Osteocyte (in vitro differentiated cells): ENCODE measurements at regions not wholly inside any gene's neighbourhood (a gene's known extent, or its start where the extent isn't known, plus 50 kb on each side); places are given as distances from the start of the nearest gene placed in this dataset.

Experiments
- DNase-seq: peaks from one replicate; pipeline ENCODE4 v3.0.0; 2021; ENCODE audit warnings: mixed read lengths; ENCODE audit not compliant: unreplicated experiment; ENCODE audit errors: extremely low spot score
- H3K27ac Mint-ChIP-seq: one replicate; pipeline ENCODE4 v1.8.0; 2021; ENCODE audit warnings: mild to moderate bottlenecking, mixed read lengths; ENCODE audit not compliant: unreplicated experiment
- H3K27me3 Mint-ChIP-seq: one replicate; pipeline ENCODE4 v1.8.0; 2021; ENCODE audit warnings: mixed read lengths; ENCODE audit not compliant: unreplicated experiment
- H3K36me3 Mint-ChIP-seq: one replicate; pipeline ENCODE4 v1.8.0; 2021; ENCODE audit warnings: mixed read lengths; ENCODE audit not compliant: unreplicated experiment
- H3K4me1 Mint-ChIP-seq: one replicate; pipeline ENCODE4 v1.8.0; 2021; ENCODE audit warnings: mixed read lengths; ENCODE audit not compliant: unreplicated experiment
- H3K4me3 Mint-ChIP-seq: one replicate; pipeline ENCODE4 v1.8.0; 2021; ENCODE audit warnings: mild to moderate bottlenecking, moderate library complexity, mixed read lengths; ENCODE audit not compliant: unreplicated experiment
- H3K9me3 Mint-ChIP-seq: one replicate; pipeline ENCODE4 v1.8.0; 2021; ENCODE audit warnings: mixed read lengths; ENCODE audit not compliant: unreplicated experiment
- CTCF ChIP-seq: fragments of 200-600 bp; sonication (generic); IDR thresholded peaks from 2 replicates; pipeline ENCODE4 v1.5.0; 2021; ENCODE audit warnings: antibody characterized with exemption, mild to moderate bottlenecking, moderate library complexity

- Mint-ChIP-seq H3K9me3 (peaks cover 4% of the 10 kb centered on the region), H3K4me1 (no peaks in the 10 kb centered on the region), H3K27me3 (peaks cover 2% of the 10 kb centered on the region), H3K4me3 (no peak overlapping the region), H3K27ac (no peak overlapping the region), H3K36me3 (peaks cover 1% of the 10 kb centered on the region)
- TF ChIP-seq CTCF, result no peak
- DNase-seq, result no peak
Observed at GRCh38 chr1:61531716-61532115, 193.2 kb downstream of the TM2D1 start.

- DNase-seq, result no peak
- H3K9me3 Mint-ChIP-seq, result no peaks in the 10 kb centered on the region
- TF ChIP-seq CTCF, result no peak
- H3K27ac Mint-ChIP-seq, result no peak overlapping the region
- H3K4me1 Mint-ChIP-seq, result peaks cover 5% of the 10 kb centered on the region
- no peaks in the 10 kb centered on the region for H3K36me3 Mint-ChIP-seq
- H3K27me3 Mint-ChIP-seq, result peaks cover 20% of the 10 kb centered on the region
- H3K4me3 Mint-ChIP-seq, result no peak overlapping the region
Observed at GRCh38 chr1:61523893-61524605, 200.9 kb downstream of the TM2D1 start.

- no peak overlapping the region for H3K4me3 Mint-ChIP-seq
- TF ChIP-seq CTCF, result no peak
- no peaks in the 10 kb centered on the region for H3K36me3 Mint-ChIP-seq
- no peaks in the 10 kb centered on the region for H3K9me3 Mint-ChIP-seq
- no peak for DNase-seq
- H3K27ac Mint-ChIP-seq, result no peak overlapping the region
- peaks cover 5% of the 10 kb centered on the region for H3K4me1 Mint-ChIP-seq
- H3K27me3 Mint-ChIP-seq, result peaks cover 20% of the 10 kb centered on the region
Observed at GRCh38 chr1:61523229-61523628, 201.7 kb downstream of the TM2D1 start.

GRCh38 chr1:61520401-61520800 lies 204.5 kb downstream of the TM2D1 start:
- Mint-ChIP-seq H3K27ac (no peak overlapping the region), H3K9me3 (no peaks in the 10 kb centered on the region), H3K4me3 (no peak overlapping the region), H3K4me1 (peaks cover 5% of the 10 kb centered on the region), H3K27me3 (peaks cover 17% of the 10 kb centered on the region), H3K36me3 (no peaks in the 10 kb centered on the region)
- DNase-seq, result no peak
- TF ChIP-seq CTCF, result no peak

- no peak overlapping the region for H3K27ac Mint-ChIP-seq
- no peak for DNase-seq
- H3K4me1 Mint-ChIP-seq, result peaks cover 5% of the 10 kb centered on the region
- H3K27me3 Mint-ChIP-seq, result peaks cover 17% of the 10 kb centered on the region
- no peaks in the 10 kb centered on the region for H3K36me3 Mint-ChIP-seq
- no peaks in the 10 kb centered on the region for H3K9me3 Mint-ChIP-seq
- no peak overlapping the region for H3K4me3 Mint-ChIP-seq
- TF ChIP-seq CTCF, result no peak
Observed at GRCh38 chr1:61519631-61520030, 205.3 kb downstream of the TM2D1 start.
